ENCODE measurements at regions not wholly inside any gene's neighbourhood (a gene's known extent, or its start where the extent isn't known, plus 50 kb on each side); places are given as distances from the start of the nearest gene placed in this dataset.

- H3K27me3 ChIP-seq (ENCODE audit: control insufficient read depth in 1 of 2, insufficient read depth in 1 of 2, low read length in 2 of 2) = no peaks in the 10 kb centered on the region
- 0% methylated on average over 1 of the region's 1 CpG for WGBS
- H2BK12ac ChIP-seq (ENCODE audit: low read length in 2 of 2) = no peak overlapping the region
Observed at GRCh38 chr18:67402543-67402942, 114.0 kb downstream of the DSEL start.

DNA sequence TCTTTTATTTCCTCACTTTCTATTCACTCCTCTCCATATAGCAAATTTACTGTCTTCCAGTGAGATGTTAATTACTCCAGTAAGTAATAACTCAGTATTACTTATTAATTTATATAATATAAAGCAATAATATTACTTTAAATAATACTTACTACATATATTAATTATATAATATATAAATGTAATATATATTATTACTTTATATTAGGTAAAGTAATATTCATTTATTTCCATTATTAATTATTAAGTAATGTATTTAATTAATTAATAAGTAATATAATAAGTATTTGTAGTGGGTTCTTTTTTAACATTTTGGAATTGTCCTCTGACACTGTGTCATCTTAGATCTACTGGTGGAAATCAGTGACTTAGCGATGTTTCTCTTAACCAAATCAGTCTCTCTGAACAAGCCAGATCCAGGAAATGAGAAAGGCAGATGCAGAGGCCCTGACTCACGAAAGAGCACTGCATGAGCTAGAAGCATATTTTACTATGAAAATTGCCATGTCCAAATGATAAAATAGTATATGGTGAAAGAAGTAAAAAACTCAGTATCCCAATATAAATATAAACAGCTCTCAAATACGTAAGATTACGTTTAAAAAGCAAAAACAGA is 115.9 kb downstream of the DSEL start:
- H2BK5ac ChIP-seq (ENCODE audit: low read depth, low read length, poor library complexity, severe bottlenecking) = no peak overlapping the region
- H3K9ac ChIP-seq (ENCODE audit: low read length) = no peak overlapping the region
- H3K9me3 ChIP-seq (ENCODE audit: control insufficient read depth, low read length) = peaks cover 16% of the 10 kb centered on the region
- H4K91ac ChIP-seq (ENCODE audit: low read length) = no peak overlapping the region
- no peak overlapping the region for H3K4me2 ChIP-seq (ENCODE audit: low read length, poor library complexity, severe bottlenecking)
- no peak overlapping the region for H2BK120ac ChIP-seq (ENCODE audit: low read depth, low read length)
- DNase-seq = peak; percentile 28
- 96% methylated on average over 3 of the region's 4 CpGs for WGBS
- no peaks in the 10 kb centered on the region for H3K4me1 ChIP-seq (ENCODE audit: control insufficient read depth, insufficient read depth, low read depth, low read length)
- no peak overlapping the region for H2BK15ac ChIP-seq (ENCODE audit: low read depth, poor library complexity, severe bottlenecking)
- no peak overlapping the region for H2BK12ac ChIP-seq (ENCODE audit: low read length in 2 of 2)
- H2AK5ac ChIP-seq (ENCODE audit: low read length, severe bottlenecking) = no peak overlapping the region
- H3K18ac ChIP-seq (ENCODE audit: low read depth in 1 of 2, low read length in 2 of 2) = no peak overlapping the region
- no peaks in the 10 kb centered on the region for H3K36me3 ChIP-seq (ENCODE audit: control insufficient read depth in 1 of 2, insufficient read depth in 2 of 2, low read depth in 1 of 2, low read length in 2 of 2)
- no peak overlapping the region for H3K27ac ChIP-seq (ENCODE audit: low read length, poor library complexity, severe bottlenecking)
- no peaks in the 10 kb centered on the region for H3K27me3 ChIP-seq (ENCODE audit: control insufficient read depth in 1 of 2, insufficient read depth in 1 of 2, low read length in 2 of 2)
- no peak overlapping the region for H3K4me3 ChIP-seq (ENCODE audit: insufficient read depth in 1 of 2, low read depth in 1 of 2, low read length in 2 of 2)
- H3K79me1 ChIP-seq (replicated peaks; ENCODE audit: low read length, poor library complexity, severe bottlenecking) = no peaks in the 10 kb centered on the region
- H2AFZ ChIP-seq (ENCODE audit: low read depth, low read length) = no peak overlapping the region
- no peak overlapping the region for H3K14ac ChIP-seq (ENCODE audit: low read length in 2 of 2)
- no peak overlapping the region for H3K4ac ChIP-seq (ENCODE audit: low read depth in 1 of 2, low read length in 2 of 2)
- no peak overlapping the region for H4K8ac ChIP-seq (ENCODE audit: low read length)
- no peak overlapping the region for H3K23ac ChIP-seq (ENCODE audit: low read length in 2 of 2)

More at GRCh38 chr18:67402543-67402942, 114.0 kb downstream of the DSEL start:
- H4K91ac ChIP-seq (ENCODE audit: low read length) = no peak overlapping the region
- H3K9me3 ChIP-seq (ENCODE audit: control insufficient read depth, low read length) = peaks cover 5% of the 10 kb centered on the region
- H3K18ac ChIP-seq (ENCODE audit: low read depth in 1 of 2, low read length in 2 of 2) = no peak overlapping the region
- no peaks in the 10 kb centered on the region for H3K36me3 ChIP-seq (ENCODE audit: control insufficient read depth in 1 of 2, insufficient read depth in 2 of 2, low read depth in 1 of 2, low read length in 2 of 2)
- no peaks in the 10 kb centered on the region for H3K79me1 ChIP-seq (replicated peaks; ENCODE audit: low read length, poor library complexity, severe bottlenecking)
- no peak overlapping the region for H3K4me2 ChIP-seq (ENCODE audit: low read length, poor library complexity, severe bottlenecking)
- no peak overlapping the region for H2AFZ ChIP-seq (ENCODE audit: low read depth, low read length)
- H3K4me1 ChIP-seq (ENCODE audit: control insufficient read depth, insufficient read depth, low read depth, low read length) = no peaks in the 10 kb centered on the region
- H2AK5ac ChIP-seq (ENCODE audit: low read length, severe bottlenecking) = no peak overlapping the region
- H2BK15ac ChIP-seq (ENCODE audit: low read depth, poor library complexity, severe bottlenecking) = no peak overlapping the region
- no peak overlapping the region for H2BK5ac ChIP-seq (ENCODE audit: low read depth, low read length, poor library complexity, severe bottlenecking)
- no peak overlapping the region for H3K4me3 ChIP-seq (ENCODE audit: insufficient read depth in 1 of 2, low read depth in 1 of 2, low read length in 2 of 2)
- no peak overlapping the region for H3K23ac ChIP-seq (ENCODE audit: low read length in 2 of 2)
- H3K9ac ChIP-seq (ENCODE audit: low read length) = peak overlapping the region; percentile 1
- no peak overlapping the region for H4K8ac ChIP-seq (ENCODE audit: low read length)
- no peak overlapping the region for H3K14ac ChIP-seq (ENCODE audit: low read length in 2 of 2)
- no peak overlapping the region for H2BK120ac ChIP-seq (ENCODE audit: low read depth, low read length)
- no peak overlapping the region for H3K4ac ChIP-seq (ENCODE audit: low read depth in 1 of 2, low read length in 2 of 2)
- no peak overlapping the region for H3K27ac ChIP-seq (ENCODE audit: low read length, poor library complexity, severe bottlenecking)
- DNase-seq = peak; percentile 69

- no peaks in the 10 kb centered on the region for H3K79me1 ChIP-seq (replicated peaks; ENCODE audit: low read length, poor library complexity, severe bottlenecking)
- H3K27me3 ChIP-seq (ENCODE audit: control insufficient read depth in 1 of 2, insufficient read depth in 1 of 2, low read length in 2 of 2) = no peaks in the 10 kb centered on the region
- H3K9ac ChIP-seq (ENCODE audit: low read length) = no peak overlapping the region
- H3K18ac ChIP-seq (ENCODE audit: low read depth in 1 of 2, low read length in 2 of 2) = no peak overlapping the region
- DNase-seq = peak; percentile 59
- 56% methylated on average over 2 of the region's 3 CpGs for WGBS
- H3K4ac ChIP-seq (ENCODE audit: low read depth in 1 of 2, low read length in 2 of 2) = no peak overlapping the region
- no peak overlapping the region for H2BK120ac ChIP-seq (ENCODE audit: low read depth, low read length)
- no peak overlapping the region for H4K8ac ChIP-seq (ENCODE audit: low read length)
- no peak overlapping the region for H2AK5ac ChIP-seq (ENCODE audit: low read length, severe bottlenecking)
- H3K4me1 ChIP-seq (ENCODE audit: control insufficient read depth, insufficient read depth, low read depth, low read length) = no peaks in the 10 kb centered on the region
- H2BK5ac ChIP-seq (ENCODE audit: low read depth, low read length, poor library complexity, severe bottlenecking) = no peak overlapping the region
- no peak overlapping the region for H3K23ac ChIP-seq (ENCODE audit: low read length in 2 of 2)
- H3K27ac ChIP-seq (ENCODE audit: low read length, poor library complexity, severe bottlenecking) = no peak overlapping the region
- no peak overlapping the region for H2BK15ac ChIP-seq (ENCODE audit: low read depth, poor library complexity, severe bottlenecking)
- H3K36me3 ChIP-seq (ENCODE audit: control insufficient read depth in 1 of 2, insufficient read depth in 2 of 2, low read depth in 1 of 2, low read length in 2 of 2) = no peaks in the 10 kb centered on the region
- no peak overlapping the region for H2BK12ac ChIP-seq (ENCODE audit: low read length in 2 of 2)
- no peak overlapping the region for H4K91ac ChIP-seq (ENCODE audit: low read length)
- H3K14ac ChIP-seq (ENCODE audit: low read length in 2 of 2) = no peak overlapping the region
- no peak overlapping the region for H3K4me2 ChIP-seq (ENCODE audit: low read length, poor library complexity, severe bottlenecking)
- no peak overlapping the region for H2AFZ ChIP-seq (ENCODE audit: low read depth, low read length)
- H3K4me3 ChIP-seq (ENCODE audit: insufficient read depth in 1 of 2, low read depth in 1 of 2, low read length in 2 of 2) = no peak overlapping the region
- no peaks in the 10 kb centered on the region for H3K9me3 ChIP-seq (ENCODE audit: control insufficient read depth, low read length)
Observed at GRCh38 chr18:67386032-67386431, 130.5 kb downstream of the DSEL start.

- Histone ChIP-seq H3K4me3 (ENCODE audit: insufficient read depth in 1 of 2, low read depth in 1 of 2, low read length in 2 of 2) (no peak overlapping the region), H3K27me3 (ENCODE audit: control insufficient read depth in 1 of 2, insufficient read depth in 1 of 2, low read length in 2 of 2) (no peaks in the 10 kb centered on the region), H2AK5ac (ENCODE audit: low read length, severe bottlenecking) (no peak overlapping the region), H3K27ac (ENCODE audit: low read length, poor library complexity, severe bottlenecking) (no peak overlapping the region), H3K36me3 (ENCODE audit: control insufficient read depth in 1 of 2, insufficient read depth in 2 of 2, low read depth in 1 of 2, low read length in 2 of 2) (no peaks in the 10 kb centered on the region), H2BK12ac (ENCODE audit: low read length in 2 of 2) (no peak overlapping the region), H3K4me2 (ENCODE audit: low read length, poor library complexity, severe bottlenecking) (no peak overlapping the region), H3K18ac (ENCODE audit: low read depth in 1 of 2, low read length in 2 of 2) (no peak overlapping the region), H3K79me1 (replicated peaks; ENCODE audit: low read length, poor library complexity, severe bottlenecking) (no peaks in the 10 kb centered on the region), H2AFZ (ENCODE audit: low read depth, low read length) (no peak overlapping the region), H4K91ac (ENCODE audit: low read length) (no peak overlapping the region), H3K4ac (ENCODE audit: low read depth in 1 of 2, low read length in 2 of 2) (no peak overlapping the region), H4K8ac (ENCODE audit: low read length) (no peak overlapping the region), H2BK120ac (ENCODE audit: low read depth, low read length) (no peak overlapping the region), H2BK15ac (ENCODE audit: low read depth, poor library complexity, severe bottlenecking) (no peak overlapping the region), H3K23ac (ENCODE audit: low read length in 2 of 2) (no peak overlapping the region), H3K4me1 (ENCODE audit: control insufficient read depth, insufficient read depth, low read depth, low read length) (no peaks in the 10 kb centered on the region), H2BK5ac (ENCODE audit: low read depth, low read length, poor library complexity, severe bottlenecking) (no peak overlapping the region), H3K9ac (ENCODE audit: low read length) (no peak overlapping the region), H3K9me3 (ENCODE audit: control insufficient read depth, low read length) (no peaks in the 10 kb centered on the region), H3K14ac (ENCODE audit: low read length in 2 of 2) (no peak overlapping the region)
- 0% methylated on average over 6 of the region's 6 CpGs for WGBS
- DNase-seq = peak; percentile 88
Observed at GRCh38 chr18:67385455-67385854, 131.1 kb downstream of the DSEL start.

All from mesenchymal stem cell (in vitro differentiated cells and primary cell).